Panc1 (cell line): ENCODE measurements at regions not wholly inside any gene's neighbourhood (a gene's known extent, or its start where the extent isn't known, plus 50 kb on each side); places are given as distances from the start of the nearest gene placed in this dataset.

ENCODE experiments used
- CTCF ChIP-seq: fragments of 450-650 bp; IDR thresholded peaks from 2 replicates; pipeline ENCODE4 v1.5.1; 2017; ENCODE audit warnings: mild to moderate bottlenecking
- POLR2AphosphoS5 ChIP-seq: IDR thresholded peaks from 2 replicates; pipeline ENCODE4 v1.6.1; 2012; ENCODE audit warnings: mild to moderate bottlenecking, low read depth, low read length, moderate library complexity

GRCh38 chr3:18675197-18675596 lies 250.1 kb upstream of the SATB1 start:
- TF ChIP-seq CTCF (no peak), POLR2AphosphoS5 (no peak)
